ENCODE measurements at regions not wholly inside any gene's neighbourhood (a gene's known extent, or its start where the extent isn't known, plus 50 kb on each side); places are given as distances from the start of the nearest gene placed in this dataset.
"Not testable (repeated sequence)": the region's sequence is repeated elsewhere in the genome, so short reads cannot be mapped to it uniquely, and the experiment has no call there.

- DNase-seq, result no peak
Observed at GRCh38 chr7:50251765-50252164, 52.8 kb upstream of the IKZF1 start.

- DNase-seq, result no peak
Observed at GRCh38 chr7:50246551-50246950, 58.0 kb upstream of the IKZF1 start.

GRCh38 chr7:50242111-50242510 is 62.4 kb upstream of the IKZF1 start:
- not testable (repeated sequence) for DNase-seq

- not testable (repeated sequence) for DNase-seq
Observed at GRCh38 chr7:50240699-50241098, 63.8 kb upstream of the IKZF1 start.

- DNase-seq, result no peak
Observed at GRCh38 chr7:50229964-50230363, 74.6 kb upstream of the IKZF1 start.

- DNase-seq, result no peak
Observed at GRCh38 chr7:50228148-50228547, 76.4 kb upstream of the IKZF1 start.

GRCh38 chr7:50227726-50228125 is 76.8 kb upstream of the IKZF1 start:
- DNase-seq, result no peak

GRCh38 chr7:50226669-50227068 is 77.8 kb upstream of the IKZF1 start:
- DNase-seq, result no peak

GRCh38 chr7:50226145-50226544 is 78.4 kb upstream of the IKZF1 start:
- DNase-seq, result no peak

- no peak for DNase-seq
Observed at GRCh38 chr7:50221433-50221832, 83.1 kb upstream of the IKZF1 start.

- DNase-seq, result no peak
Observed at GRCh38 chr7:50221028-50221427, 83.5 kb upstream of the IKZF1 start.

GRCh38 chr7:50220273-50220672 is 84.2 kb upstream of the IKZF1 start:
- DNase-seq, result no peak

- no peak for DNase-seq
Observed at GRCh38 chr7:50217821-50218281, 86.7 kb upstream of the IKZF1 start.

- no peak for DNase-seq
Observed at GRCh38 chr7:50217401-50217800, 87.1 kb upstream of the IKZF1 start.

- no peak for DNase-seq
Observed at GRCh38 chr7:50216626-50217025, 87.9 kb upstream of the IKZF1 start.

GRCh38 chr7:50214771-50215170 is 89.7 kb upstream of the IKZF1 start:
- DNase-seq, result no peak

GRCh38 chr7:50214126-50214670 is 90.3 kb upstream of the IKZF1 start:
- DNase-seq, result no peak

- DNase-seq, result no peak
Observed at GRCh38 chr7:50213622-50214017, 90.9 kb upstream of the IKZF1 start.

GRCh38 chr7:50212666-50213621 is 91.6 kb upstream of the IKZF1 start:
- no peak for DNase-seq

- DNase-seq, result no peak
Observed at GRCh38 chr7:50212016-50212325, 92.5 kb upstream of the IKZF1 start.

- DNase-seq, result no peak
Observed at GRCh38 chr7:50211130-50212015, 93.1 kb upstream of the IKZF1 start.

- DNase-seq, result no peak
Observed at GRCh38 chr7:50210706-50211115, 93.8 kb upstream of the IKZF1 start.

- DNase-seq, result no peak
Observed at GRCh38 chr7:50209461-50210135, 94.9 kb upstream of the IKZF1 start.

All from activated effector memory CD4-positive, alpha-beta T cell treated with Interleukin-2 at 50 U/mL for 16 hours (primary cell).